ENCODE measurements at regions not wholly inside any gene's neighbourhood (a gene's known extent, or its start where the extent isn't known, plus 50 kb on each side); places are given as distances from the start of the nearest gene placed in this dataset.
"Not testable (repeated sequence)": the region's sequence is repeated elsewhere in the genome, so short reads cannot be mapped to it uniquely, and the experiment has no call there.

GRCh38 chr4:117596917-117597480 is 437.3 kb upstream of the NDST3 start:
- no peak for DNase-seq (ENCODE audit: low read depth, low spot score)
- in situ Hi-C loops (cut with HindIII; ENCODE audit: low pct_unique_long_range_greater_than_20kb, low sequenced_read_pairs) = no loop called here
- Histone ChIP-seq H3K4me1 (ENCODE audit: control insufficient read depth, insufficient read depth, low read length) (no peaks in the 10 kb centered on the region), H3K27me3 (ENCODE audit: control insufficient read depth, insufficient read depth, low read length) (no peaks in the 10 kb centered on the region), H3K9me3 (ENCODE audit: control insufficient read depth, insufficient read depth, low read depth, low read length) (no peaks in the 10 kb centered on the region), H3K4me3 (ENCODE audit: low read depth in 2 of 2, low read length in 2 of 2) (no peak overlapping the region), H3K27ac (ENCODE audit: low read length) (no peak overlapping the region), H3K36me3 (ENCODE audit: control insufficient read depth, insufficient read depth, low read length) (no peaks in the 10 kb centered on the region)
- TF ChIP-seq TCF7L2 (IDR thresholded peaks at IDR 0.05; ENCODE audit: low read depth, low read length) (no peak), POLR2AphosphoS5 (IDR thresholded peaks at IDR 0.05; ENCODE audit: low read depth, low read length) (no peak), SIN3A (IDR thresholded peaks at IDR 0.05; ENCODE audit: borderline replicate concordance, insufficient read depth, low read depth, low read length) (no peak), CTCF (IDR thresholded peaks at IDR 0.05) (no peak), REST (IDR thresholded peaks at IDR 0.05; ENCODE audit: insufficient read depth in 1 of 2, low read depth in 2 of 2, low read length in 1 of 2) (no peak)
- no TSS peak for BruUV-seq (replicated peaks)
- intact Hi-C loops (cut with micrococcal nuclease; ENCODE audit: unreplicated experiment) = no loop called here
- POLR2A ChIA-PET = no interaction called here
- CTCF ChIA-PET = no interaction called here
- ATAC-seq = no peak

GRCh38 chr4:117599393-117599792 is 434.9 kb upstream of the NDST3 start:
- H3K27ac ChIP-seq (ENCODE audit: low read length); DNase-seq (ENCODE audit: low read depth, low spot score); H3K9me3 ChIP-seq (ENCODE audit: control insufficient read depth, insufficient read depth, low read depth, low read length); H3K36me3 ChIP-seq (ENCODE audit: control insufficient read depth, insufficient read depth, low read length); intact Hi-C loops (cut with micrococcal nuclease; ENCODE audit: unreplicated experiment); H3K4me3 ChIP-seq (ENCODE audit: low read depth in 2 of 2, low read length in 2 of 2); ATAC-seq; H3K4me1 ChIP-seq (ENCODE audit: control insufficient read depth, insufficient read depth, low read length); BruUV-seq (replicated peaks); POLR2A ChIA-PET; CTCF ChIA-PET; in situ Hi-C loops (cut with HindIII; ENCODE audit: low pct_unique_long_range_greater_than_20kb, low sequenced_read_pairs); H3K27me3 ChIP-seq (ENCODE audit: control insufficient read depth, insufficient read depth, low read length): not testable (repeated sequence)

- DNase-seq (ENCODE audit: low read depth, low spot score); CTCF ChIA-PET; H3K27me3 ChIP-seq (ENCODE audit: control insufficient read depth, insufficient read depth, low read length); in situ Hi-C loops (cut with HindIII; ENCODE audit: low pct_unique_long_range_greater_than_20kb, low sequenced_read_pairs); H3K9me3 ChIP-seq (ENCODE audit: control insufficient read depth, insufficient read depth, low read depth, low read length); POLR2A ChIA-PET; BruUV-seq (replicated peaks); H3K4me1 ChIP-seq (ENCODE audit: control insufficient read depth, insufficient read depth, low read length); H3K4me3 ChIP-seq (ENCODE audit: low read depth in 2 of 2, low read length in 2 of 2); H3K27ac ChIP-seq (ENCODE audit: low read length); intact Hi-C loops (cut with micrococcal nuclease; ENCODE audit: unreplicated experiment); H3K36me3 ChIP-seq (ENCODE audit: control insufficient read depth, insufficient read depth, low read length); ATAC-seq: not testable (repeated sequence)
Measured at GRCh38 chr4:117600936-117601335, 433.4 kb upstream of the NDST3 start.
